Endothelial cell of umbilical vein (primary cell): ENCODE measurements at regions not wholly inside any gene's neighbourhood (a gene's known extent, or its start where the extent isn't known, plus 50 kb on each side); places are given as distances from the start of the nearest gene placed in this dataset.

Source experiments
- CTCF ChIP-seq, 2 donors: IDR thresholded peaks; 1 replicate in 1 of 2; 2 replicates in 1 of 2; pipeline ENCODE4 v1.5.1; 2011; ENCODE audit warnings: low read length in 2 of 2, mild to moderate bottlenecking in 2 of 2, moderate library complexity in 2 of 2, control low read depth in 1 of 2, inconsistent platforms in 1 of 2, low read depth in 1 of 2; ENCODE audit not compliant: insufficient read depth in 1 of 2; ENCODE audit errors: extremely low read depth in 1 of 2
- EZH2 ChIP-seq: IDR thresholded peaks from 2 replicates; pipeline ENCODE4 v1.6.1; 2012; ENCODE audit warnings: borderline replicate concordance, low read depth, mild to moderate bottlenecking, moderate library complexity, low read length, inconsistent platforms; ENCODE audit not compliant: severe bottlenecking
- GATA2 ChIP-seq: IDR thresholded peaks from 2 replicates; pipeline ENCODE4 v1.7.0; 2011; ENCODE audit warnings: low read depth, mild to moderate bottlenecking, moderate library complexity, mixed read lengths, low read length; ENCODE audit not compliant: insufficient read length, insufficient read depth
- JUN ChIP-seq: IDR thresholded peaks from 2 replicates; pipeline ENCODE4 v1.6.1; 2011; ENCODE audit warnings: borderline replicate concordance, low read depth; ENCODE audit not compliant: insufficient read length, insufficient read depth
- MYC ChIP-seq: IDR thresholded peaks from one replicate; pipeline ENCODE4 v1.6.1; 2011; ENCODE audit warnings: mild to moderate bottlenecking, low read depth, low read length
- POLR2A ChIP-seq: IDR thresholded peaks from 2 replicates; pipeline ENCODE4 v1.6.1; 2012; ENCODE audit warnings: low read depth, mild to moderate bottlenecking, control low read depth, low read length
- POLR2AphosphoS5 ChIP-seq: IDR thresholded peaks from 2 replicates; pipeline ENCODE4 v1.6.1; 2012; ENCODE audit warnings: low read depth, mild to moderate bottlenecking, control low read depth, low read length, moderate library complexity; ENCODE audit not compliant: insufficient read depth

DNA sequence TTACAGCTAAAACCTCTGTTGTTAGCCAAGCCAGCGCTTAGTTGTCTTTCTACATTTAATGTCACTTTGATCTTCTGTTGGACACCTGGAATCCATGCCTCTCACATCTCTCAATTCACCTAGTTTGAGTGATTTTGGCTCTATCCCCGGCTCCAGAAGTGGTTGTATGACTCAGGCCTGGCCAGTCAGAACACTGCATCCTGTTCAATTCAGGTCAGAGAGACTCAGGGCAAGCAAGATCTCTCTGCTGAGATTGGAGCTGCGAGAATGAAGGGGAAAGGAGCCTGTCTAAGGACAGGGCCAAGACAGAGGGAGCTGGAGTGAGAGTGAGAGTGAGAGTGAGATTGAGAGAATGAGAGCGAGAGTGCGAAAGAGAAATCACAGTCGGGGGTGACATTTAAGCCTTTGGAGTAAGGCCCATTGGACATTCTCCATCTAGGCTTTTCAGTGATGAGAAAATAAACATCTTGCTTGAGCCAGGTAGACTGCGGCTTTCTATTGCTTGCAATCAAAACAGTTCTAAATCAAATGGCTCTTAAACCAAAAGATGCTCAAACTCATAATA, 83.3 kb upstream of the DYNC1I1 start:
- TF ChIP-seq POLR2A (no peak), CTCF (IDR thresholded peaks at IDR 0.05; ENCODE audit: extremely low read depth in 1 of 2, insufficient read depth in 1 of 2, low read depth in 1 of 2, low read length in 2 of 2) (no peak), GATA2 (no peak), POLR2AphosphoS5 (no peak), EZH2 (no peak), JUN (no peak), MYC (no peak)
